ENCODE measurements at regions not wholly inside any gene's neighbourhood (a gene's known extent, or its start where the extent isn't known, plus 50 kb on each side); places are given as distances from the start of the nearest gene placed in this dataset.

DNA sequence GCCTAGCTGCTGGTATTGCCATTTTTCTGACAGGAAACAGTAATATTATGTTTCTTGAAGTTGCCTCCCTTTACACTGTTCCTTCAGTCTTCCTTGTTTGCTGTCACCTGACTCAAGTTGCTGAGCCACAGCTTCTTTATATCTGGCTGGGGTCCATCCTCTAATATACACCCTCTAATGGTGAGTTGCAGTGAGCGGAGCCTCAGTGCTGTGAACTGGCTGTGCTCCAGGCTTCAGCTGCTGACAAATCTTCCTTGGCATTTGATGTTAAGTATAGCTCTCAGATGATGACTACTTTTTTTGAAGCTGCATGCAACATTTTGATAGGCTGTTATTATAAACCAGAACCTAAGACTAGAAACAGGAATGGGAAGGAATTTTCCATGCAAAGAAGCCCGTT lies 366.7 kb downstream of the NUP35 start:
- Histone ChIP-seq H2AFZ (no peak overlapping the region), H3K4me2 (ENCODE audit: unreplicated experiment) (no peak overlapping the region), H3K9ac (no peak overlapping the region), H3K36me3 (ENCODE audit: low read depth) (no peaks in the 10 kb centered on the region), H3K27ac (no peak overlapping the region), H3K4me1 (ENCODE audit: insufficient read depth) (no peaks in the 10 kb centered on the region), H3K9me2 (ENCODE audit: insufficient read depth) (no peaks in the 10 kb centered on the region), H3K4me3 (no peak overlapping the region), H4K20me1 (ENCODE audit: insufficient read depth) (no peaks in the 10 kb centered on the region), H3K9me3 (ENCODE audit: low read depth) (no peaks in the 10 kb centered on the region), H3K79me2 (ENCODE audit: insufficient read depth) (no peaks in the 10 kb centered on the region), H3F3A (ENCODE audit: insufficient read depth) (no peaks in the 10 kb centered on the region), H3K27me3 (replicated peaks; ENCODE audit: insufficient read depth) (no peaks in the 10 kb centered on the region)
- no peak for TF ChIP-seq EZH2 (IDR thresholded peaks at IDR 0.05; ENCODE audit: insufficient read depth, poor library complexity, severe bottlenecking)
- no peak for TF ChIP-seq EZH2phosphoT487 (IDR thresholded peaks at IDR 0.05; ENCODE audit: insufficient read depth, low read depth)
- DNase-seq: peak; percentile 5
- 6 to 7% methylated on average over 2 of the region's 2 CpGs for WGBS, 2 experiments (ENCODE audit: low coverage in 1 of 2, low lambda C conversion rate in 2 of 2, missing lambda C conversion rate in 2 of 2)
- in situ Hi-C loops (cut with MboI): no loop called here

DNA sequence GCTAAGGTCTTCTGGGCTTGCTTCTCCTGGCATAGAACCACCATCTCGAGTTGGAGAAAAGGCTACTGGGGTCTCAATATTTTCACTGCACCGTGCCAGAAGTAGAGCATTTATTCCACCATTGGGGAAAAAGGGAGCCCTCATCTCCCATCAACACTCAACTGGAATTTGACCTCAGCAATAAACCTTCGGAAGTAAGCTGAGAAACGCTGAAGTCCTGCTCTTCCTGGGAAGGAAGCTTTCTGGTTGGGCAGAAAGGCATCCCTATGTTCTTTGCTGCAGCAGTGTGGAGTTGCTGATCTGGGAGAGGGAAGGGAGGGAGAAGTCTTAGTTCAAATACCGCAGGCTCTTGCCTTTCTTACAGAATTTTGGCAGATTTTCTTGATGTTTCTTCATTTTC lies 368.8 kb downstream of the NUP35 start:
- H3K79me2 ChIP-seq (ENCODE audit: insufficient read depth): no peaks in the 10 kb centered on the region
- WGBS, 2 experiments (ENCODE audit: low coverage in 1 of 2, low lambda C conversion rate in 2 of 2, missing lambda C conversion rate in 2 of 2): 14 to 18% methylated on average over 5 of the region's 5 CpGs
- no peaks in the 10 kb centered on the region for H3K4me1 ChIP-seq (ENCODE audit: insufficient read depth)
- no peaks in the 10 kb centered on the region for H3K9me3 ChIP-seq (ENCODE audit: low read depth)
- no peak overlapping the region for H3K4me2 ChIP-seq (ENCODE audit: unreplicated experiment)
- no peaks in the 10 kb centered on the region for H4K20me1 ChIP-seq (ENCODE audit: insufficient read depth)
- no peak overlapping the region for H3K27ac ChIP-seq
- H3K9ac ChIP-seq: no peak overlapping the region
- TF ChIP-seq EZH2phosphoT487 (IDR thresholded peaks at IDR 0.05; ENCODE audit: insufficient read depth, low read depth) (no peak), EZH2 (IDR thresholded peaks at IDR 0.05; ENCODE audit: insufficient read depth, poor library complexity, severe bottlenecking) (no peak)
- no peak overlapping the region for H3K4me3 ChIP-seq
- in situ Hi-C loops (cut with MboI): no loop called here
- DNase-seq: no peak
- H2AFZ ChIP-seq: no peak overlapping the region
- no peaks in the 10 kb centered on the region for H3K27me3 ChIP-seq (replicated peaks; ENCODE audit: insufficient read depth)
- no peaks in the 10 kb centered on the region for H3F3A ChIP-seq (ENCODE audit: insufficient read depth)
- no peaks in the 10 kb centered on the region for H3K36me3 ChIP-seq (ENCODE audit: low read depth)
- H3K9me2 ChIP-seq (ENCODE audit: insufficient read depth): no peaks in the 10 kb centered on the region

GRCh38 chr2:183495079-183495478 lies 370.8 kb downstream of the NUP35 start:
- Histone ChIP-seq H3K4me3 (no peak overlapping the region), H3K27me3 (replicated peaks; ENCODE audit: insufficient read depth) (no peaks in the 10 kb centered on the region), H3K9me3 (ENCODE audit: low read depth) (no peaks in the 10 kb centered on the region), H3K9ac (no peak overlapping the region), H2AFZ (no peak overlapping the region), H3K9me2 (ENCODE audit: insufficient read depth) (no peaks in the 10 kb centered on the region), H3K4me2 (ENCODE audit: unreplicated experiment) (no peak overlapping the region), H3K27ac (no peak overlapping the region), H3F3A (ENCODE audit: insufficient read depth) (no peaks in the 10 kb centered on the region), H3K4me1 (ENCODE audit: insufficient read depth) (no peaks in the 10 kb centered on the region), H3K79me2 (ENCODE audit: insufficient read depth) (no peaks in the 10 kb centered on the region), H4K20me1 (ENCODE audit: insufficient read depth) (no peaks in the 10 kb centered on the region), H3K36me3 (ENCODE audit: low read depth) (no peaks in the 10 kb centered on the region)
- no peak for TF ChIP-seq EZH2 (IDR thresholded peaks at IDR 0.05; ENCODE audit: insufficient read depth, poor library complexity, severe bottlenecking)
- no peak for TF ChIP-seq EZH2phosphoT487 (IDR thresholded peaks at IDR 0.05; ENCODE audit: insufficient read depth, low read depth)
- no peak for DNase-seq
- in situ Hi-C loops (cut with MboI): no loop called here
- WGBS, 2 experiments (ENCODE audit: low coverage in 1 of 2, low lambda C conversion rate in 2 of 2, missing lambda C conversion rate in 2 of 2): 11 to 21% methylated on average over 2 of the region's 2 CpGs

DNA sequence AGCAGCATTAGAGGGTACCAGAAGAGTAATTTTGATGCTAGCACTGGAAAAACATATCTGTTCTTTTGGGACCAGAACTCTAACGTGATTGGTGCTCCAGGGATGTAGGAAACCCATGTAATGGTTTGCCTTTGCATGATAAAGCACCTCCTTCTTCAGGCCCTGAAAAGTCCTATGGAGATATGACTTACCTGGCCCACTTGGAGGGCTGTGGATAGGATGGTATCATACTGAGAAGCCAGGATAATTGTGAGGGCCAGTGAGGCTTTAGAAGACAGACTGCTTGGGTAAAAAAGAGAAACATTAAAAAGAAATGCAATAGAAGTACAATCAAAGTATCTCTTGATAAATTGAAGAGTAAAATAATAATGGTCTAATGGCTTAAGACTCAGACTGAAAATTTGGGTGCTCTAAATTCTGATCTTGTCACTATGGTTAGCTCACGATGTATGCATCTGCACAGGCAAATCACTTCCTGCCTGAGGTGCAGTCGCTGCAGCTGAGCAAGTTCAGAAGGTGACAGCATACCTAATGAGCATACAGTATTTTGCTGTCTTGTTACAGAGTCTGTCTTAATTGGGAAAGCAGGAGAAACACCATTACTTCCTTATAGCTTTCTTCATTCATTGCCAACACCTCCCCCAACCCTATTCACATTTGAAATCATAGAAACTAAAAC lies 371.5 kb downstream of the NUP35 start:
- H3K4me2 ChIP-seq (ENCODE audit: unreplicated experiment): no peak overlapping the region
- H3K27ac ChIP-seq: no peak overlapping the region
- H3K79me2 ChIP-seq (ENCODE audit: insufficient read depth): no peaks in the 10 kb centered on the region
- H3K4me3 ChIP-seq: no peak overlapping the region
- H3K9ac ChIP-seq: no peak overlapping the region
- no peak overlapping the region for H2AFZ ChIP-seq
- in situ Hi-C loops (cut with MboI): no loop called here
- H3K27me3 ChIP-seq (replicated peaks; ENCODE audit: insufficient read depth): no peaks in the 10 kb centered on the region
- no peaks in the 10 kb centered on the region for H3F3A ChIP-seq (ENCODE audit: insufficient read depth)
- no peaks in the 10 kb centered on the region for H3K4me1 ChIP-seq (ENCODE audit: insufficient read depth)
- TF ChIP-seq EZH2phosphoT487 (IDR thresholded peaks at IDR 0.05; ENCODE audit: insufficient read depth, low read depth) (no peak), EZH2 (IDR thresholded peaks at IDR 0.05; ENCODE audit: insufficient read depth, poor library complexity, severe bottlenecking) (no peak)
- no peaks in the 10 kb centered on the region for H3K36me3 ChIP-seq (ENCODE audit: low read depth)
- no peaks in the 10 kb centered on the region for H3K9me2 ChIP-seq (ENCODE audit: insufficient read depth)
- H4K20me1 ChIP-seq (ENCODE audit: insufficient read depth): no peaks in the 10 kb centered on the region
- no peak for DNase-seq
- 8 to 10% methylated on average over 3 of the region's 3 CpGs for WGBS, 2 experiments (ENCODE audit: low coverage in 1 of 2, low lambda C conversion rate in 2 of 2, missing lambda C conversion rate in 2 of 2)
- H3K9me3 ChIP-seq (ENCODE audit: low read depth): no peaks in the 10 kb centered on the region

DNA sequence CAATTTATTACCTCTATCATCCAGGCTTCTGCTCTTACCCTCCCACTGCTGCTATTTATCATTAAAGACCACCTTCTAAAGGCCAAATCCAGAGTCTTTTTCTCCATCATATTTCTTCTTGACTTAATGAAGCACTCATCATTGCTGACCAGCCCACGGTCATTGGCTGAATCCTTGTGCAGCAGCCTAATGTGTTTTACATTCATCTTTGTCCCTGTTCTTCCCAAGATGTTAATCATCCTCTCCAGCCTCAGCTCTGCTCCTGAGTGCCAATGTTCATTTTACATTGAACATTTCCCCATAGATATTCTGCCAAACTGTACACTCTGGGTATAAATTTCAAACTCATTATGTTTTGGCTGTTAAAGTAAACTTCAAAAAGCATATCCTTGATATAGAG lies 373.6 kb downstream of the NUP35 start:
- Histone ChIP-seq H3K9ac (no peak overlapping the region), H3K4me2 (ENCODE audit: unreplicated experiment) (no peak overlapping the region), H3K9me3 (ENCODE audit: low read depth) (no peaks in the 10 kb centered on the region), H3K36me3 (ENCODE audit: low read depth) (no peaks in the 10 kb centered on the region), H3F3A (ENCODE audit: insufficient read depth) (no peaks in the 10 kb centered on the region), H3K4me1 (ENCODE audit: insufficient read depth) (no peaks in the 10 kb centered on the region), H3K27ac (no peak overlapping the region), H4K20me1 (ENCODE audit: insufficient read depth) (no peaks in the 10 kb centered on the region), H2AFZ (no peak overlapping the region), H3K27me3 (replicated peaks; ENCODE audit: insufficient read depth) (no peaks in the 10 kb centered on the region), H3K79me2 (ENCODE audit: insufficient read depth) (no peaks in the 10 kb centered on the region), H3K9me2 (ENCODE audit: insufficient read depth) (no peaks in the 10 kb centered on the region), H3K4me3 (no peak overlapping the region)
- TF ChIP-seq EZH2 (IDR thresholded peaks at IDR 0.05; ENCODE audit: insufficient read depth, poor library complexity, severe bottlenecking): no peak
- no peak for TF ChIP-seq EZH2phosphoT487 (IDR thresholded peaks at IDR 0.05; ENCODE audit: insufficient read depth, low read depth)
- 15 to 26% methylated on average over 1 of the region's 1 CpG for WGBS, 2 experiments (ENCODE audit: low coverage in 1 of 2, low lambda C conversion rate in 2 of 2, missing lambda C conversion rate in 2 of 2)
- in situ Hi-C loops (cut with MboI): no loop called here
- no peak for DNase-seq

Measured in GM23248 (cell line).